ENCODE measurements at regions not wholly inside any gene's neighbourhood (a gene's known extent, or its start where the extent isn't known, plus 50 kb on each side); places are given as distances from the start of the nearest gene placed in this dataset.

- H3K9me3 ChIP-seq: no peaks in the 10 kb centered on the region
- H3K4me3 ChIP-seq: no peak overlapping the region
- intact Hi-C loops (cut with DNase I): no loop called here
- DNase-seq (ENCODE audit: extremely low spot score in 2 of 2): no peak
- H3K4me1 ChIP-seq: peaks cover 35% of the 10 kb centered on the region
- no peak for TF ChIP-seq POLR2A (IDR thresholded peaks at IDR 0.05)
- TF ChIP-seq CTCF (IDR thresholded peaks at IDR 0.05): no peak
- TF ChIP-seq POLR2AphosphoS5 (IDR thresholded peaks at IDR 0.05; ENCODE audit: insufficient read depth in 1 of 2, low read depth in 1 of 2): no peak
- H3K27ac ChIP-seq: peak overlapping the region; percentile 60
- H3K27me3 ChIP-seq: no peaks in the 10 kb centered on the region
- H3K36me3 ChIP-seq: no peaks in the 10 kb centered on the region
Observed at GRCh38 chr11:112318661-112319060, 58.0 kb upstream of the PLET1 start.

- peak; percentile 72 to 79 for DNase-seq (ENCODE audit: extremely low spot score in 2 of 2)
- Histone ChIP-seq H3K36me3 (no peaks in the 10 kb centered on the region), H3K4me1 (peaks cover 35% of the 10 kb centered on the region), H3K27me3 (no peaks in the 10 kb centered on the region), H3K27ac (no peak overlapping the region), H3K4me3 (no peak overlapping the region), H3K9me3 (no peaks in the 10 kb centered on the region)
- TF ChIP-seq POLR2AphosphoS5 (IDR thresholded peaks at IDR 0.05; ENCODE audit: insufficient read depth in 1 of 2, low read depth in 1 of 2) (no peak), POLR2A (IDR thresholded peaks at IDR 0.05) (no peak), CTCF (IDR thresholded peaks at IDR 0.05) (no peak)
- intact Hi-C loops (cut with DNase I): no loop called here
Observed at GRCh38 chr11:112320668-112321067, 60.0 kb upstream of the PLET1 start.

- H3K27ac ChIP-seq: no peak overlapping the region
- intact Hi-C loops (cut with DNase I): no loop called here
- DNase-seq (ENCODE audit: extremely low spot score in 2 of 2): peak in 1 of 2 donors; percentile 91
Observed at GRCh38 chr11:112321501-112322172, 61.0 kb upstream of the PLET1 start.

GRCh38 chr11:112322173-112322790, 61.6 kb upstream of the PLET1 start:
- no peaks in the 10 kb centered on the region for H3K9me3 ChIP-seq
- intact Hi-C loops (cut with DNase I): no loop called here
- no peaks in the 10 kb centered on the region for H3K36me3 ChIP-seq
- H3K4me3 ChIP-seq: no peak overlapping the region
- TF ChIP-seq POLR2A (IDR thresholded peaks at IDR 0.05) (no peak), CTCF (IDR thresholded peaks at IDR 0.05) (no peak), POLR2AphosphoS5 (IDR thresholded peaks at IDR 0.05; ENCODE audit: insufficient read depth in 1 of 2, low read depth in 1 of 2) (no peak)
- DNase-seq (ENCODE audit: extremely low spot score in 2 of 2): peak in 1 of 2 donors; percentile 49
- H3K4me1 ChIP-seq: peaks cover 35% of the 10 kb centered on the region
- no peaks in the 10 kb centered on the region for H3K27me3 ChIP-seq
- H3K27ac ChIP-seq: no peak overlapping the region

More at GRCh38 chr11:112321501-112322172, 61.0 kb upstream of the PLET1 start:
- no peaks in the 10 kb centered on the region for H3K9me3 ChIP-seq
- no peak overlapping the region for H3K4me3 ChIP-seq
- peaks cover 35% of the 10 kb centered on the region for H3K4me1 ChIP-seq
- no peak for TF ChIP-seq POLR2A (IDR thresholded peaks at IDR 0.05)
- TF ChIP-seq POLR2AphosphoS5 (IDR thresholded peaks at IDR 0.05; ENCODE audit: insufficient read depth in 1 of 2, low read depth in 1 of 2): peak in 1 of 2 donors; percentile 77
- H3K36me3 ChIP-seq: no peaks in the 10 kb centered on the region
- no peaks in the 10 kb centered on the region for H3K27me3 ChIP-seq

GRCh38 chr11:112334381-112334780, 73.7 kb upstream of the PLET1 start:
- no peaks in the 10 kb centered on the region for H3K9me3 ChIP-seq
- no peaks in the 10 kb centered on the region for H3K4me1 ChIP-seq
- H3K27ac ChIP-seq: no peak overlapping the region
- H3K36me3 ChIP-seq: no peaks in the 10 kb centered on the region
- intact Hi-C loops (cut with DNase I): no loop called here
- TF ChIP-seq POLR2A (IDR thresholded peaks at IDR 0.05) (no peak), CTCF (IDR thresholded peaks at IDR 0.05) (no peak), POLR2AphosphoS5 (IDR thresholded peaks at IDR 0.05; ENCODE audit: insufficient read depth in 1 of 2, low read depth in 1 of 2) (peak in 1 of 2 donors; percentile 51)
- H3K27me3 ChIP-seq: no peaks in the 10 kb centered on the region
- no peak overlapping the region for H3K4me3 ChIP-seq
- peak in 1 of 2 donors; percentile 87 for DNase-seq (ENCODE audit: extremely low spot score in 2 of 2)

Data from vagina (tissue), 2 donors.